ENCODE measurements at regions not wholly inside any gene's neighbourhood (a gene's known extent, or its start where the extent isn't known, plus 50 kb on each side); places are given as distances from the start of the nearest gene placed in this dataset.

DNA sequence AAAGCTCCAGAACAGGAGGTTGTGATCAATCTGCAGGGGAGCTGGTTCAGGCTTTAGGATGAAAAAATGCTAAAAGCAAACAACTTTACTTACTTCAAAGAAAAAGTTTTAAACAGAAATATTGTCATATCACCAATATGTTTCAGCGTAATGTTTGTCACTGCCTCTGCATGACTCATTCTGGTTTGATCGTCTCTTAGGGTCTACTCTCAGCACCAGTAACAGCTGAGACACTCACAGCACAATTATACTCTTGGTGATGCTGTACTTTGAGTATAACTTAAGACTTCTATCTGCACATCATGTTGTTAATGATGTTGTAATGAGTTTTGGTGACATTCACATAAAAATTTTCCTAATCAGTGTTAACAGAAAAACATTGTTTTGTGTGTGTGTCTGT, 665.4 kb downstream of the EPM2A start:
- H3K27ac Mint-ChIP-seq (ENCODE audit: unreplicated experiment): no peak overlapping the region
- H3K36me3 Mint-ChIP-seq (ENCODE audit: unreplicated experiment): no peaks in the 10 kb centered on the region
- no peak overlapping the region for H3K4me3 Mint-ChIP-seq (ENCODE audit: unreplicated experiment)
- TF ChIP-seq, protein P1, sequence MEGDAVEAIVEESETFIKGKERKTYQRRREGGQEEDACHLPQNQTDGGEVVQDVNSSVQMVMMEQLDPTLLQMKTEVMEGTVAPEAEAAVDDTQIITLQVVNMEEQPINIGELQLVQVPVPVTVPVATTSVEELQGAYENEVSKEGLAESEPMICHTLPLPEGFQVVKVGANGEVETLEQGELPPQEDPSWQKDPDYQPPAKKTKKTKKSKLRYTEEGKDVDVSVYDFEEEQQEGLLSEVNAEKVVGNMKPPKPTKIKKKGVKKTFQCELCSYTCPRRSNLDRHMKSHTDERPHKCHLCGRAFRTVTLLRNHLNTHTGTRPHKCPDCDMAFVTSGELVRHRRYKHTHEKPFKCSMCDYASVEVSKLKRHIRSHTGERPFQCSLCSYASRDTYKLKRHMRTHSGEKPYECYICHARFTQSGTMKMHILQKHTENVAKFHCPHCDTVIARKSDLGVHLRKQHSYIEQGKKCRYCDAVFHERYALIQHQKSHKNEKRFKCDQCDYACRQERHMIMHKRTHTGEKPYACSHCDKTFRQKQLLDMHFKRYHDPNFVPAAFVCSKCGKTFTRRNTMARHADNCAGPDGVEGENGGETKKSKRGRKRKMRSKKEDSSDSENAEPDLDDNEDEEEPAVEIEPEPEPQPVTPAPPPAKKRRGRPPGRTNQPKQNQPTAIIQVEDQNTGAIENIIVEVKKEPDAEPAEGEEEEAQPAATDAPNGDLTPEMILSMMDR (IDR thresholded peaks at IDR 0.05; ENCODE audit: partially characterized antibody, unreplicated experiment): no peak
- H3K4me1 Mint-ChIP-seq (ENCODE audit: low read depth, unreplicated experiment): no peaks in the 10 kb centered on the region
- DNase-seq: no peak
- H3K27me3 Mint-ChIP-seq (ENCODE audit: unreplicated experiment): no peaks in the 10 kb centered on the region
- no peaks in the 10 kb centered on the region for H3K9me3 Mint-ChIP-seq (ENCODE audit: unreplicated experiment)

DNA sequence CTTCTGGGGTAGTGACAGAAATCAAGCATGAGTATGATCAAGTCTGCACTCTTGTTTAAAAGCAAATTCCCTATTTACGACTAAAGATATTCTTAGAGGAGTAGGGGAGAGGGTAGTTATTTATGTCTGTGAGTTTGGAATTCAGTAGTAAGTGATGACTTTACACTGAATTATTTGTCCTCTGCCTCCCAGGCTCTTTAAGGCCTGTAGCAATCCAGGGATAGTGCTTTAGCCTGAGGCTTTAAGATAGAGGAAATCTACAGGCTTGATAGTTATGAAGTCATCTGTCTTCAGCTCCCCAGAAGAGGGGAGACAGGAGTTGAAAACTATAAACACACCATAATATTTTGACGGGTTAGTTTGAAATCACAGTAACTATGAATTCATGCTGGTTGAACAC, 664.5 kb downstream of the EPM2A start:
- no peak overlapping the region for H3K27ac Mint-ChIP-seq (ENCODE audit: unreplicated experiment)
- no peaks in the 10 kb centered on the region for H3K36me3 Mint-ChIP-seq (ENCODE audit: unreplicated experiment)
- TF ChIP-seq, protein P1 (IDR thresholded peaks at IDR 0.05; ENCODE audit: partially characterized antibody, unreplicated experiment): no peak
- H3K27me3 Mint-ChIP-seq (ENCODE audit: unreplicated experiment): peaks cover 1% of the 10 kb centered on the region
- no peaks in the 10 kb centered on the region for H3K9me3 Mint-ChIP-seq (ENCODE audit: unreplicated experiment)
- DNase-seq: no peak
- no peak overlapping the region for H3K4me3 Mint-ChIP-seq (ENCODE audit: unreplicated experiment)
- no peaks in the 10 kb centered on the region for H3K4me1 Mint-ChIP-seq (ENCODE audit: low read depth, unreplicated experiment)

DNA sequence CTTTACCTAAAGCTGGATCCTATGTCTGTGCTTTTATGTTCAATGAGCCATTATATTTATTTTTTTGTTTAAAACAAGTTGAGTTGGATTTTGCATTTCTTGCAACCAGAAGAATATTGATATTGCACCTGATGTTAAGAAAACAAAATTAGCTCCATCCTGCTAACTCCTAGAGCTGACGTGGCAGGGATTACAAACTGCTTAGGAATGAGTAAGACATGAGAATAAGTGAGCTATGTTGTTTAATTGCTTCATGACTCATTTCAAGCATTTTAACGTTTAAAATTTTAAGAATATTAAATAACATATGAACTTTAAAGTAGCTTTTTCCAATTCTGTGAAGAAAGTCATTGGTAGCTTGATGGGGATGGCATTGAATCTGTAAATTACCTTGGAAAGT, 663.5 kb downstream of the EPM2A start:
- Mint-ChIP-seq H3K4me1 (ENCODE audit: low read depth, unreplicated experiment) (no peaks in the 10 kb centered on the region), H3K27me3 (ENCODE audit: unreplicated experiment) (peaks cover 1% of the 10 kb centered on the region), H3K9me3 (ENCODE audit: unreplicated experiment) (no peaks in the 10 kb centered on the region), H3K4me3 (ENCODE audit: unreplicated experiment) (no peak overlapping the region), H3K27ac (ENCODE audit: unreplicated experiment) (no peak overlapping the region), H3K36me3 (ENCODE audit: unreplicated experiment) (no peaks in the 10 kb centered on the region)
- no peak for DNase-seq
- TF ChIP-seq, protein P1 (IDR thresholded peaks at IDR 0.05; ENCODE audit: partially characterized antibody, unreplicated experiment): no peak

DNA sequence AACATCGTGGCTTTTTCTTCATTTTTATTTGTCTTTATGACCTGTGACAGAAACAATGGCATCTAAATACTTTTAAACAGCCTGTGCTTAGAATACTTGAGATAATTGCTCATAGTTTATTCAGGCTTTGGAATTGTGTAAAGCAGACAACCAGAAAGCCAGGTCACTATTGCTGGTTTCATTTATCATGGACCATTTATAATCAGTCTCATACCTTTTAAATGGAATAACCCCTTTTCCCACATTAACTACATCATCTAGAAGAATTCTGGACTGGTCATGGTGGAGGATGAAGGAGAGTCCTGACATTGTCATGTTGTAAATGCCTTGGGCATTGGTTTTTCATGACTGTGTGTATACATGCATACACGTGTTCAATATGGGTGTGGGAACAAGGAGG, 661.5 kb downstream of the EPM2A start:
- Mint-ChIP-seq H3K27ac (ENCODE audit: unreplicated experiment) (no peak overlapping the region), H3K4me3 (ENCODE audit: unreplicated experiment) (no peak overlapping the region), H3K27me3 (ENCODE audit: unreplicated experiment) (peaks cover 1% of the 10 kb centered on the region), H3K4me1 (ENCODE audit: low read depth, unreplicated experiment) (no peaks in the 10 kb centered on the region), H3K9me3 (ENCODE audit: unreplicated experiment) (no peaks in the 10 kb centered on the region), H3K36me3 (ENCODE audit: unreplicated experiment) (no peaks in the 10 kb centered on the region)
- no peak for DNase-seq
- TF ChIP-seq, protein P1 (IDR thresholded peaks at IDR 0.05; ENCODE audit: partially characterized antibody, unreplicated experiment): no peak

DNA sequence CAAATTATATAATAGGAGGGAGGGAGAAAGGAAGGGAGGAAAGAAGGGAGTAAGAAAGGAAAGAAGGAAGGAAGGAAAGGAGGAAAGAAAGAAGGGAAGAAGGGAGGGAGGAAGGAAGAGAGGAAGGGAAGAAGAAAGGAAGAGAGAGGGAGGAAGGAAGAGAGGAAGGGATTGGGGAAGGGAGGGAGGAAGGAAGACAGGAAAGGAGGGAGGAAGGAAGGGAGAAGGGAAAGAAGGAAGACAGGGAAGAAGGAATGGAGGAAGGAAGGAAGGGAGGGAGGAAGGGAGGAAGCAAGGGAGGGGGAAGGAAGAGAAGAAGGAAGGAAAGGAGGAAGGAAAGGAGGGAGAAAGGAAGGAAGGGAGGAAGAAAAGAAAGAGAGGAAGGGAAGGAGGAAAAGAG, 660.5 kb downstream of the EPM2A start:
- Mint-ChIP-seq H3K36me3 (ENCODE audit: unreplicated experiment) (no peaks in the 10 kb centered on the region), H3K4me1 (ENCODE audit: low read depth, unreplicated experiment) (no peaks in the 10 kb centered on the region), H3K27ac (ENCODE audit: unreplicated experiment) (no peak overlapping the region), H3K9me3 (ENCODE audit: unreplicated experiment) (no peaks in the 10 kb centered on the region), H3K27me3 (ENCODE audit: unreplicated experiment) (peaks cover 1% of the 10 kb centered on the region), H3K4me3 (ENCODE audit: unreplicated experiment) (no peak overlapping the region)
- no peak for DNase-seq
- TF ChIP-seq, protein P1 (IDR thresholded peaks at IDR 0.05; ENCODE audit: partially characterized antibody, unreplicated experiment): no peak
